ENCODE measurements at regions not wholly inside any gene's neighbourhood (a gene's known extent, or its start where the extent isn't known, plus 50 kb on each side); places are given as distances from the start of the nearest gene placed in this dataset.
A peak's percentile ranks its signal among the peaks of the same experiment; 100 is the strongest.

DNA sequence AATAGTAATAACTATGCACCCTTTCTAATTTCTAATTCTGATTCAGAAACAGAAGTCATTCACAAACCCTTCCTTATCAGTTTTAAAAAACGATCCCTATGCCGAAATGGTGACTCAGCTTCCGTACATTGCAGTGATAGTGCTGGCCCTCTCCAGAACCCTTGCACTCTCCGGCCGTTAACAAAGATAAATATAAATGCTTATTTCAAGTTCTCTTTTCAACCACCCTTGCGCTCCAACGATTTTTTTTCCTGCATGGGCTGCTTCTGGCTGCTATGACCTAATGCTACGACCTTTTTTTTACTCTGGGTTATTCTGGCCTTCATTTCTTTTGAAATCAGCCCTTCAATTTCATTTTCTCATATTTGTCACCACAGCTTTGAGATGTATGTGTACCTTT, 646.2 kb downstream of the NTRK3 start:
- 91 to 94% methylated on average over 8 of the region's 8 CpGs for WGBS, 2 experiments (ENCODE audit: insufficient coverage in 2 of 2)
- Histone ChIP-seq H3K27ac (ENCODE audit: low read depth, low read length, severe bottlenecking) (no peak overlapping the region), H3K4me1 (ENCODE audit: control insufficient read depth, insufficient read depth, low read length, poor library complexity, severe bottlenecking) (peaks cover 26% of the 10 kb centered on the region), H3K36me3 (ENCODE audit: control insufficient read depth, insufficient read depth, low read length) (no peaks in the 10 kb centered on the region), H3K4me3 (ENCODE audit: extremely low read depth, insufficient read depth, low read length, poor library complexity, severe bottlenecking) (no peak overlapping the region), H3K9me3 (ENCODE audit: control insufficient read depth, low read length) (no peaks in the 10 kb centered on the region)

DNA sequence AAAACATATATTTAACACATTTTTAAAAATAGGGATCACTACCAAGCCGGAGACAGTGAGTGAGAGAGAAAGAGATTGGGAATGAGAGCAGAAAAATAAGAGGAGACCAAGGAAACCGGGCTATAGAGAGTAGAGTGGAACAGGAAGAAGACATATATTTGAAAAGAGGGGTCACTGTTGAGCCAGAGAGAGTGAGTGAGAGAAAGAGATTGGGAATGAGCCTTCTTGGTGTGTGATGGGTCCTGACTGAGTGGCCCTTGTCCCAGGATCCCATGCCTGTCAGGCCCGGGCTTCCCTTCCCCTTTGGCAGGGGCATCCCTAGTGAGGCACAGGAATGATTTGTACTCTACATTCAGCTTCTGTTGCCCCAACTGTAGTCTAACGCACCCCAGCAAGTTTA, 646.6 kb downstream of the NTRK3 start:
- peak overlapping the region; percentile 77 for H3K27ac ChIP-seq (ENCODE audit: low read depth, low read length, severe bottlenecking)
- no peaks in the 10 kb centered on the region for H3K36me3 ChIP-seq (ENCODE audit: control insufficient read depth, insufficient read depth, low read length)
- H3K4me1 ChIP-seq (ENCODE audit: control insufficient read depth, insufficient read depth, low read length, poor library complexity, severe bottlenecking) = peaks cover 26% of the 10 kb centered on the region
- WGBS, 2 experiments (ENCODE audit: insufficient coverage in 2 of 2) = 84 to 96% methylated on average over 3 of the region's 4 CpGs
- H3K4me3 ChIP-seq (ENCODE audit: extremely low read depth, insufficient read depth, low read length, poor library complexity, severe bottlenecking) = no peak overlapping the region
- H3K9me3 ChIP-seq (ENCODE audit: control insufficient read depth, low read length) = no peaks in the 10 kb centered on the region

DNA sequence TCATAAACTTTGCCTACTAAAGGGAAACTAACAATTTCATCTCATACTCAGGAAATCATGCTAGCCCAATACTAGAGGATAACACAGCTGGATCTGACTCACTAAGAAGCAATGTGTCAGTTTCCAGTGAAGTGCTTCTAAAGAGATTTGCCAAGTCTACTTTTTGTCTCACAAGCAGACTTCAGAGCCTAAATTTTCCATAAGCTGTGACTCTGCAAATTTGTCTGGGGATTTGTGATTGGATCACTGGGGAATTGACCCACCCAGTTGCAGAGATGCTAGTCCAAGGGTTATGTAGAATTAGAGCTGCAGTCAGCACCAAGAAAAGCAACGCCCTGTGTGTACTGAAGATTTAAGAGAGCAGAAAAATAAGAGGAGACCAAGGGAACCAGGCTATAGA, 647.1 kb downstream of the NTRK3 start:
- WGBS, 2 experiments (ENCODE audit: insufficient coverage in 2 of 2) = 83% methylated on average over 1 of the region's 1 CpG; no CpG with 5 or more reads in 1 of the 2 experiments
- Histone ChIP-seq H3K4me3 (ENCODE audit: extremely low read depth, insufficient read depth, low read length, poor library complexity, severe bottlenecking) (no peak overlapping the region), H3K9me3 (ENCODE audit: control insufficient read depth, low read length) (no peaks in the 10 kb centered on the region), H3K36me3 (ENCODE audit: control insufficient read depth, insufficient read depth, low read length) (no peaks in the 10 kb centered on the region), H3K27ac (ENCODE audit: low read depth, low read length, severe bottlenecking) (peak overlapping the region; percentile 77), H3K4me1 (ENCODE audit: control insufficient read depth, insufficient read depth, low read length, poor library complexity, severe bottlenecking) (peaks cover 26% of the 10 kb centered on the region)

DNA sequence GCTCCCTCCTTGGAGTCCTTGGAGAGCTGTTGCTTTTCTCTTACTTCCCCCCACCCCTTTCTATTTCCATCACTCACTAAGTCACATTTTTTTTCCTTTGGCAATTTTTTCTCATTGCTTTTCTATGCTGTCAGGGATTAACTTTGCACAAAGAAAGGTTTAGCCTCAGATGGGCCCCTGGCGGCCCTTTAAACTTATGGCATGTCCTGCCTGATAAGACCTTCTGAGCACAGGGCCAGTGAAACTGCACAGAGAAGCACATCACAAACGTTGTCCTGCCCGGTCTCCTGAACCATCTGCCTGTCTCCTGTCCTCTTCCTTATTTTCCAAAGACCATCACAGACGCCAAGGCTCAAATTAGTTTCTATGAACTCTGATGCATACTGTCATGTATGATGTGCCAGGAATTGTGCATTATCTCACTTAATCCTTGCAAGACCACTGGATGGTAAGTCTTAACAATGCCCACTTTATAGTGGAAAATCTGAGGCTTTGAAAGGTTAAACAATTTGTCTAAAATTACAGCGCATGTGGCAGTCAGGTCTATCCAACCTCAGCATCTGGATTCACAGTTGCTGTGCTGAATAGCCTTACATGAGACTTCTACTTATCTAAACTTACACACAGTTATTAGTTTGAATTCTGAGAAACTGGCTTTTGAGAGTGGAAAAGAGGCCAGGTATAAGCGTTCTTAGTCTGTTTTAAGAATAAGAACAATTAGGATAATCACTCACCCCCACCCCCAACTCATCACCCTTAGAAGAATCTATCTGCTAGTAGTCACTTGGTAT, 648.1 kb downstream of the NTRK3 start:
- H3K36me3 ChIP-seq (ENCODE audit: control insufficient read depth, insufficient read depth, low read length) = no peaks in the 10 kb centered on the region
- H3K4me1 ChIP-seq (ENCODE audit: control insufficient read depth, insufficient read depth, low read length, poor library complexity, severe bottlenecking) = peaks cover 26% of the 10 kb centered on the region
- no peak overlapping the region for H3K4me3 ChIP-seq (ENCODE audit: extremely low read depth, insufficient read depth, low read length, poor library complexity, severe bottlenecking)
- no peak overlapping the region for H3K27ac ChIP-seq (ENCODE audit: low read depth, low read length, severe bottlenecking)
- H3K9me3 ChIP-seq (ENCODE audit: control insufficient read depth, low read length) = no peaks in the 10 kb centered on the region
- 95 to 96% methylated on average over 3 of the region's 6 CpGs for WGBS, 2 experiments (ENCODE audit: insufficient coverage in 2 of 2)

DNA sequence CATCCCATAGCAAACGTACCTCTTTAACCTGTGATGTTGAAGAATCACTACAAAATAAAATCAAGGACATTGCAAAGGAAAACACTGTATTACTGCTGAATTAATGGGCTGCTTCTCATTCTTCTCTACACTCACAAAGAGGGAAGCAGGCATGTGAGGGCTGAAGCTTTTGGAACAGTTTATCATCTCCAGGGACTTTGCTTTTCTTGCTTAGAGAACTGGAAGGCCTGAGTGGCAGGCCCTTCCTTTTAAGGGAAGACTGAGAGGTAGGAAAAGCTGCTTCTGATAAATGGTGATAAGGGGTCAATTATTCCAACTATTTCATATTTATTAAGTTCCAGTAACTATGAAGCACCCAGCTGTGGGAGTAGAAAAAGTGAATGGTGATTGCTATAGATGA, 649.6 kb downstream of the NTRK3 start:
- peaks cover 26% of the 10 kb centered on the region for H3K4me1 ChIP-seq (ENCODE audit: control insufficient read depth, insufficient read depth, low read length, poor library complexity, severe bottlenecking)

DNA sequence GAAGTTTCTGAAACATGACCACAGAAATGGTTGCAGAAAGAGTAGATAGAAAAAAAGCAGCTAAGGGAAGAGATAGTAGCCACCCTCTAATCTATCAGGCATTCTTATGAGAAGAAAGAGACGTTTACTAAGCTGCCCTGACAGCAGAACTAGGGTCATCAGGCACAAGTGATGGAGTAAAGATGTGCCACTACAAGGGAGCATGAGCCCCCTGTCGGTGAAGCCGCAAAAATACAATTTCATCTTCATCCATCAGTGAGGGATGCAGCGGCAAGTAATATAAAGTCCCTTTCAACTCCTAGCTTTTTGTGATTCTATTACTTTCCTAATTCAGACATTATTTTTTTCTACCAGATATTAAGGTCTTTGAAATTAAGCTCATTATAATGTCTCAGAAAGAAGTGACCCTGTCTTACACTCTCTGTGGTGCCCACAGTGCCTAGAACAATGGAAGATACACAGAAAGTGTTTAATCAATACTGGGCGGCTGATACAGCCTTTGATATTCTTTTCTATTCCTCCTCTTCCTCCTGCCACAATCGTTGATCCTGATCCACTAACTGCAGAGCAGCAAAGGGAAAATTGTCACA, 651.6 kb downstream of the NTRK3 start:
- no peak overlapping the region for H3K4me3 ChIP-seq (ENCODE audit: extremely low read depth, insufficient read depth, low read length, poor library complexity, severe bottlenecking)
- 47 to 48% methylated on average over 2 to 5 of the region's 6 CpGs for WGBS, 2 experiments (ENCODE audit: insufficient coverage in 2 of 2)
- no peaks in the 10 kb centered on the region for H3K36me3 ChIP-seq (ENCODE audit: control insufficient read depth, insufficient read depth, low read length)
- H3K9me3 ChIP-seq (ENCODE audit: control insufficient read depth, low read length) = no peaks in the 10 kb centered on the region
- H3K4me1 ChIP-seq (ENCODE audit: control insufficient read depth, insufficient read depth, low read length, poor library complexity, severe bottlenecking) = peaks cover 16% of the 10 kb centered on the region
- H3K27ac ChIP-seq (ENCODE audit: low read depth, low read length, severe bottlenecking) = no peak overlapping the region

More for the DNA sequence above, 649.6 kb downstream of the NTRK3 start:
- H3K27ac ChIP-seq (ENCODE audit: low read depth, low read length, severe bottlenecking) = no peak overlapping the region
- WGBS, 2 experiments (ENCODE audit: insufficient coverage in 2 of 2) = 100% methylated on average over 1 of the region's 1 CpG; no CpG with 5 or more reads in 1 of the 2 experiments
- H3K36me3 ChIP-seq (ENCODE audit: control insufficient read depth, insufficient read depth, low read length) = no peaks in the 10 kb centered on the region
- no peaks in the 10 kb centered on the region for H3K9me3 ChIP-seq (ENCODE audit: control insufficient read depth, low read length)
- no peak overlapping the region for H3K4me3 ChIP-seq (ENCODE audit: extremely low read depth, insufficient read depth, low read length, poor library complexity, severe bottlenecking)

DNA sequence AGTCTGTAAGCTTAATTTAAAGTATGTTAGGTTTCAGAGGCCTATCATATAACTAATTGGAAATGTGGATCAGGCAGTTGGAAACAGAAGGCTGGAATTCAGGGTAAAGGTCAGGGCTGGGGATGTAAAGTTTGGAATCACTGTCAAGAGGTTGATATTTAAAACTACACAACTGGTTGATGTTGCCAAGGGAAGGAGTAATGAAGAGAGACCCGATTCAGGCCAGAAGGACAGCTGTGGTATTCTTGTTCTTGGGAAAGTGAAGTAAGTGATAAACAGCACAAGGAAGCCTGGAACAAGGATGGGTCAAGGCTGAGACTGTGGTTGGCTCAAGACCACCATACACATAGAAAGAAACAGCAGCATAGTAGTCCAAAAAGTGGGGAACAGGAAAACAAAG, 654.2 kb downstream of the NTRK3 start:
- H3K27ac ChIP-seq (ENCODE audit: low read depth, low read length, severe bottlenecking) = no peak overlapping the region
- H3K9me3 ChIP-seq (ENCODE audit: control insufficient read depth, low read length) = no peaks in the 10 kb centered on the region
- H3K4me3 ChIP-seq (ENCODE audit: extremely low read depth, insufficient read depth, low read length, poor library complexity, severe bottlenecking) = no peak overlapping the region
- no peaks in the 10 kb centered on the region for H3K4me1 ChIP-seq (ENCODE audit: control insufficient read depth, insufficient read depth, low read length, poor library complexity, severe bottlenecking)
- WGBS, 2 experiments (ENCODE audit: insufficient coverage in 2 of 2) = 100% methylated on average over 1 of the region's 1 CpG; no CpG with 5 or more reads in 1 of the 2 experiments
- H3K36me3 ChIP-seq (ENCODE audit: control insufficient read depth, insufficient read depth, low read length) = no peaks in the 10 kb centered on the region

DNA sequence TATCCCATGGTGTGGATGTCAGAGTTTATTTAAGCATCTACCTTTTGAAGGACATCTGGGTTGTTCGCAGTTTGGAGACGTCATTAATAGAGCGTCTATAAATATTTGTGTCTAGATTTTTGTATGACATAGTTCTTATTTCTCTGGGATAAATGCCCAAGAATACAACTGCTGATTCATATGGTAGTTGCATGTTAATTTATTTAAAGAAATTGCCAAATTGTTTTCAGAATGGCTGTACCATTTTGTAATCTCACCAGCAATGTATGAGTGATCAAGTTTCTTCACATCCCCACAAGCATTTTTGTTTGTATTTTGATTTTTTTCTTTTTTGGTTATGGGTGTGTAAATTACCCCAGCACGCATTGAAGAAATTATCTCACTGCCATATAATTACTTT, 656.9 kb downstream of the NTRK3 start:
- no peaks in the 10 kb centered on the region for H3K9me3 ChIP-seq (ENCODE audit: control insufficient read depth, low read length)
- no peak overlapping the region for H3K27ac ChIP-seq (ENCODE audit: low read depth, low read length, severe bottlenecking)
- H3K36me3 ChIP-seq (ENCODE audit: control insufficient read depth, insufficient read depth, low read length) = no peaks in the 10 kb centered on the region
- no peaks in the 10 kb centered on the region for H3K4me1 ChIP-seq (ENCODE audit: control insufficient read depth, insufficient read depth, low read length, poor library complexity, severe bottlenecking)
- 93 to 100% methylated on average over 1 to 3 of the region's 4 CpGs for WGBS, 2 experiments (ENCODE audit: insufficient coverage in 2 of 2)
- H3K4me3 ChIP-seq (ENCODE audit: extremely low read depth, insufficient read depth, low read length, poor library complexity, severe bottlenecking) = no peak overlapping the region

DNA sequence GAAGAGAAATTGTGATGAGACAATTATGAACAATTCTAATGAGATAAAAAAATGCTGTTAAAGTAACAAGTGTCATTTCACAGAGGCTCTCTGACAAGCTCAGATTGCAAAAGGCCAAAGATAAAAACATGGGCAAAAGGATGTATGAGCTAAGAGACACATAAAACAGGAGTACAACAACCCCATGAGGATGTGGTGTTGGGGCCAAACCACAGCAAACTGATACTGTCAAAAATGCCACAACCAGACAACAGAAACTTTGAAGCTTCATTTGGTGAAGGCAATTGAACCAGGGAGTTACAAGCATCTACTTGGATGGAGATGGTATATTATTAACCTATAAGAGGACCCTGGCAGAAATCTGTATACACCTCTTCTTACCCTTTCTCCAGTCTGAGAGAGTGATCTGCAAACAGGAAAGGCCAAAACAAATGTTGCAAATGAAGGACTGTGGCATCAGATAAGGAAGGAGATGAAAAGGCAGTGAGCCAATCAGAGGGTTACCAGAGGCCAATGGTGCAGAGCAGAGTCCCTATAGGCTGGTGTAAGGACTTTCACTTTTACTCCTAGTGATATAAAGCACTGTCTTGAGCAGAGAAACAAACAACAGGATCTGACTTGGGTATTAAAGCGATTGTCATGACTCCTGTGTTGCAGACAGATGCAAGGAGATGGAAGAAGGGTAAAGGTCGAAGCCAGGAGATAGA, 659.0 kb downstream of the NTRK3 start:
- Histone ChIP-seq H3K4me3 (ENCODE audit: extremely low read depth, insufficient read depth, low read length, poor library complexity, severe bottlenecking) (no peak overlapping the region), H3K4me1 (ENCODE audit: control insufficient read depth, insufficient read depth, low read length, poor library complexity, severe bottlenecking) (no peaks in the 10 kb centered on the region), H3K27ac (ENCODE audit: low read depth, low read length, severe bottlenecking) (no peak overlapping the region), H3K36me3 (ENCODE audit: control insufficient read depth, insufficient read depth, low read length) (no peaks in the 10 kb centered on the region), H3K9me3 (ENCODE audit: control insufficient read depth, low read length) (no peaks in the 10 kb centered on the region)
- 86 to 90% methylated on average over 1 to 2 of the region's 2 CpGs for WGBS, 2 experiments (ENCODE audit: insufficient coverage in 2 of 2)

DNA sequence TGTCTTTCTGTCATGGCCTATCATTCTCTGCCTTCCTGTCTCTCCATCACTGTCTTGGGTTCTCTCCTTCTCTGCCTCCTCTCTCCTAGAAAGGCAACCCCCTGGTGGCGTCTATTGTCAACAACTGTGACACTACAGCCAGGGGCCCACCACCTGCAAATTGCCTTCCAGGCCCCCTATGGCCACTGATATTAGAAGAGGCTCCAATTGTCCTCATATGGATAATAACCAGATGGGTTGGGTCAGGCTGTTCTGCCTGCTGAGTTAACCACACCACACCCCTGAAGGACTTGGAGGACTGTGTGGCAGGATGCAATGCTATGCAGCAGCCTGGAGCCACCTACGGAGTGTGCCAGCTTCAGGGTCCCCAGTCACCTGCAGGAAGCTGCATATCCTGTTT, 665.0 kb downstream of the NTRK3 start:
- 88 to 94% methylated on average over 2 of the region's 2 CpGs for WGBS, 2 experiments (ENCODE audit: insufficient coverage in 2 of 2)
- Histone ChIP-seq H3K27ac (ENCODE audit: low read depth, low read length, severe bottlenecking) (no peak overlapping the region), H3K36me3 (ENCODE audit: control insufficient read depth, insufficient read depth, low read length) (no peaks in the 10 kb centered on the region), H3K9me3 (ENCODE audit: control insufficient read depth, low read length) (no peaks in the 10 kb centered on the region), H3K4me1 (ENCODE audit: control insufficient read depth, insufficient read depth, low read length, poor library complexity, severe bottlenecking) (peaks cover 10% of the 10 kb centered on the region), H3K4me3 (ENCODE audit: extremely low read depth, insufficient read depth, low read length, poor library complexity, severe bottlenecking) (no peak overlapping the region)

Measured in mesodermal cell (in vitro differentiated cells).